ENCODE measurements at regions not wholly inside any gene's neighbourhood (a gene's known extent, or its start where the extent isn't known, plus 50 kb on each side); places are given as distances from the start of the nearest gene placed in this dataset.

- Histone ChIP-seq H3K27ac (no peak overlapping the region), H3K4me1 (no peaks in the 10 kb centered on the region), H3K36me3 (no peaks in the 10 kb centered on the region), H3K27me3 (no peaks in the 10 kb centered on the region), H3K9me3 (no peaks in the 10 kb centered on the region), H3K4me3 (no peak overlapping the region)
- intact Hi-C loops (cut with DNase I): no loop called here
- WGBS (ENCODE audit: insufficient coverage, low coverage, low lambda C conversion rate, missing lambda C conversion rate): 66% methylated on average over 6 of the region's 6 CpGs
- ATAC-seq: no peak
- no peak for DNase-seq
- TF ChIP-seq, protein P1, sequence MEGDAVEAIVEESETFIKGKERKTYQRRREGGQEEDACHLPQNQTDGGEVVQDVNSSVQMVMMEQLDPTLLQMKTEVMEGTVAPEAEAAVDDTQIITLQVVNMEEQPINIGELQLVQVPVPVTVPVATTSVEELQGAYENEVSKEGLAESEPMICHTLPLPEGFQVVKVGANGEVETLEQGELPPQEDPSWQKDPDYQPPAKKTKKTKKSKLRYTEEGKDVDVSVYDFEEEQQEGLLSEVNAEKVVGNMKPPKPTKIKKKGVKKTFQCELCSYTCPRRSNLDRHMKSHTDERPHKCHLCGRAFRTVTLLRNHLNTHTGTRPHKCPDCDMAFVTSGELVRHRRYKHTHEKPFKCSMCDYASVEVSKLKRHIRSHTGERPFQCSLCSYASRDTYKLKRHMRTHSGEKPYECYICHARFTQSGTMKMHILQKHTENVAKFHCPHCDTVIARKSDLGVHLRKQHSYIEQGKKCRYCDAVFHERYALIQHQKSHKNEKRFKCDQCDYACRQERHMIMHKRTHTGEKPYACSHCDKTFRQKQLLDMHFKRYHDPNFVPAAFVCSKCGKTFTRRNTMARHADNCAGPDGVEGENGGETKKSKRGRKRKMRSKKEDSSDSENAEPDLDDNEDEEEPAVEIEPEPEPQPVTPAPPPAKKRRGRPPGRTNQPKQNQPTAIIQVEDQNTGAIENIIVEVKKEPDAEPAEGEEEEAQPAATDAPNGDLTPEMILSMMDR (IDR thresholded peaks at IDR 0.05): no peak
- no peak for TF ChIP-seq POLR2A (IDR thresholded peaks at IDR 0.05)
Measured at GRCh38 chr4:111923786-111924185, 221.5 kb upstream of the FAM241A start.

GRCh38 chr4:111924696-111925095 lies 220.6 kb upstream of the FAM241A start:
- H3K36me3 ChIP-seq: no peaks in the 10 kb centered on the region
- TF ChIP-seq POLR2A (IDR thresholded peaks at IDR 0.05): no peak
- TF ChIP-seq, protein P1 (IDR thresholded peaks at IDR 0.05): no peak
- H3K27me3 ChIP-seq: peaks cover 0 to 3% of the 10 kb centered on the region in 2 donors
- no peaks in the 10 kb centered on the region for H3K4me1 ChIP-seq
- DNase-seq (no peak), ATAC-seq (no peak)
- H3K27ac ChIP-seq: no peak overlapping the region
- H3K9me3 ChIP-seq: no peaks in the 10 kb centered on the region
- intact Hi-C loops (cut with DNase I): no loop called here
- no peak overlapping the region for H3K4me3 ChIP-seq
- 63% methylated on average over 1 of the region's 1 CpG for WGBS (ENCODE audit: insufficient coverage, low coverage, low lambda C conversion rate, missing lambda C conversion rate)

DNA sequence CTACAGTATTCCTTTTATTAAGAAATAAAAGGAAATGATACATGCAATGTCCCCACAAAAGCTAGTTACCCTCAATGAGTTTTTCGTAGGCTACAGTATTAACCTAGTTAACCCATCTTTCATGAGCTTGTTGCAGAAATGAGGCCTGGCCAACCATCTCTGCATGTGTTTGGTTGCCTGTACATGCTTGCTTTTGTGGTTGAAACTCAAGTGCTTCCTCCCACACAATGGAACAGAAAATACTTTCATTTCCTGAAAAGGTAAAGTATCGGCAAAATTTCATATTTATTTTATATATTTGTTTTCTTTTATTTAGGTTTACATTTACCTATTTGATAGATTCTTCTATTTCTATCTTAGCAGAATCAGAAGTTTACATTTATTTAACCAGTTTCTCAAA lies 214.6 kb upstream of the FAM241A start:
- ATAC-seq: no peak
- Histone ChIP-seq H3K27me3 (peaks cover 0 to 3% of the 10 kb centered on the region in 2 donors), H3K9me3 (no peaks in the 10 kb centered on the region), H3K4me1 (no peaks in the 10 kb centered on the region), H3K4me3 (no peak overlapping the region), H3K36me3 (no peaks in the 10 kb centered on the region), H3K27ac (no peak overlapping the region)
- intact Hi-C loops (cut with DNase I): no loop called here
- DNase-seq: no peak
- 30% methylated on average over 2 of the region's 2 CpGs for WGBS (ENCODE audit: insufficient coverage, low coverage, low lambda C conversion rate, missing lambda C conversion rate)
- TF ChIP-seq, protein P1 (IDR thresholded peaks at IDR 0.05): no peak
- TF ChIP-seq POLR2A (IDR thresholded peaks at IDR 0.05): no peak

DNA sequence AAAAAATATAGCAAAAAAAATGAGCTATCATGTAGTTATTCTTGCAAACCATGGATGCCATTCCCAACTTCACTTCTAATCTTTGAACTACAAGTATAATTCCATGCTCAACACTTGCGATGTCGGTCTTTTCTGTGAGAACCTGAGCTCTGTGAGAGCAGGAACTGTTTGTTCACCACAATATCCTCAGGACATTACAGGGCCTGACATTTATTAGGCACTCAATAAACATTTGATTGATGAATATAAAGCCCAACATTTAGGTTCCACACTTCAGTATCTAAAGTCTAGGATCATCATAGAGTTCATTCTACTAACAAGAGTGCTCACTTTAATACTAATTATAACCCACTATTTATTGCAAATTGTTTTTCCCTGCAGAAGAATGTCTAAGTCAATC lies 211.6 kb upstream of the FAM241A start:
- no peaks in the 10 kb centered on the region for H3K9me3 ChIP-seq
- ATAC-seq (no peak), DNase-seq (no peak)
- H3K36me3 ChIP-seq: no peaks in the 10 kb centered on the region
- H3K4me3 ChIP-seq: no peak overlapping the region
- no peaks in the 10 kb centered on the region for H3K4me1 ChIP-seq
- intact Hi-C loops (cut with DNase I): no loop called here
- H3K27me3 ChIP-seq: peaks cover 0 to 3% of the 10 kb centered on the region in 2 donors
- 43% methylated on average over 2 of the region's 2 CpGs for WGBS (ENCODE audit: insufficient coverage, low coverage, low lambda C conversion rate, missing lambda C conversion rate)
- H3K27ac ChIP-seq: no peak overlapping the region
- TF ChIP-seq POLR2A (IDR thresholded peaks at IDR 0.05): no peak
- TF ChIP-seq, protein P1 (IDR thresholded peaks at IDR 0.05): no peak

DNA sequence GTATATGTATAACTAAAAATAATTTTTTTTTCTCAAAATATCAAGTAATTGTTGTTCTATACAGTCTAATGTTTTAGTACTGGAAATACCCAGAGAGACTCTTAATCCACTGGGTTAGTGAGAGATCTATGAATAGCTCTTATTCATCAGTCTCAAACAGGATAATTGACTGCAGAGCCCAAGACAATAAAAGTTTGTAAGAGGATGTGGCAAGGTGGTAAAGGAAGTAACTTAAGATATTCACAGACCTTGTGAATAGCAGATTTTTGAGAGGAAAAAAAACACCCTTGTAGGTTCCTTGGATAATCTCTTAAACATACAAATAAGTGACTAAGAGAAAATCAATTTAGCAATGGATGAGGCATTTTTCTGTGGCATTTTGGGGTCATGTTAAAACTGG lies 210.9 kb upstream of the FAM241A start:
- Histone ChIP-seq H3K4me1 (no peaks in the 10 kb centered on the region), H3K4me3 (no peak overlapping the region), H3K9me3 (no peaks in the 10 kb centered on the region), H3K36me3 (no peaks in the 10 kb centered on the region), H3K27ac (no peak overlapping the region), H3K27me3 (peaks cover 0 to under 1% of the 10 kb centered on the region in 2 donors)
- ATAC-seq (no peak), DNase-seq (no peak)
- TF ChIP-seq, protein P1 (IDR thresholded peaks at IDR 0.05): no peak
- no peak for TF ChIP-seq POLR2A (IDR thresholded peaks at IDR 0.05)
- intact Hi-C loops (cut with DNase I): no loop called here

Data from right lobe of liver (tissue), 6 donors.